VCaP (cell line): ENCODE measurements at regions not wholly inside any gene's neighbourhood (a gene's known extent, or its start where the extent isn't known, plus 50 kb on each side); places are given as distances from the start of the nearest gene placed in this dataset.

ENCODE experiments used
- H3K27ac ChIP-seq: fragments of 450-650 bp; 2 replicates; pipeline ENCODE4 v1.5.1; 2017
- CTCF ChIP-seq: fragments of 450-650 bp; conservative IDR thresholded peaks from 2 replicates; pipeline ENCODE4 v1.5.1; 2017; ENCODE audit warnings: mild to moderate bottlenecking, moderate library complexity

DNA sequence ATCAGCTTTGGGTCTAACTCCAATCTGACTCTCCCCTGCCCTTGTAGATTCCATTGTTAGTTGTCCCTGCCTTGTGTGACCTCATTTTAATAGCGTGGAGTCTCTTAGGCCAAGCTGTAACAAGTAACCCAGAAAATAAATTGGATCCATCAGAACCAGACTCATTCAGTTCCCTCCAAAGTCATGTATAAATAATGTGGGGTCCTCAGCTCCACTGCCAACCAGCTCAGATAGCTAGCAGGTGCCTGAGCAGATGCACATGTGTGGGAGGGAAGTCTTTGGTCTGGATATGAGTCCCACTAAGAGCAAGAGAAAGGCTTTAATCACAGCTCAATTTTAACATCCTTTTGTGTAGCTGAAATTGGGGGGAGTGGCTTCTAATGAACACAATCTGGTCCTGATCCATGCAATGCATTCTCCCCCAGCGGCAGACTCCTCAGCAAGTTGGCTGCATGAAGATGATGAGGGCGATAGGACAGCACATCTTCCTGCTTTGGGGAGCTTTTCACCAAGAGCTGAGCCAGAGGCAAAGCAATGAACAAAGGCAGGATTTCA is 151.6 kb downstream of the ABCC12 start:
- H3K27ac ChIP-seq, result no peak overlapping the region
- no peak for TF ChIP-seq CTCF

DNA sequence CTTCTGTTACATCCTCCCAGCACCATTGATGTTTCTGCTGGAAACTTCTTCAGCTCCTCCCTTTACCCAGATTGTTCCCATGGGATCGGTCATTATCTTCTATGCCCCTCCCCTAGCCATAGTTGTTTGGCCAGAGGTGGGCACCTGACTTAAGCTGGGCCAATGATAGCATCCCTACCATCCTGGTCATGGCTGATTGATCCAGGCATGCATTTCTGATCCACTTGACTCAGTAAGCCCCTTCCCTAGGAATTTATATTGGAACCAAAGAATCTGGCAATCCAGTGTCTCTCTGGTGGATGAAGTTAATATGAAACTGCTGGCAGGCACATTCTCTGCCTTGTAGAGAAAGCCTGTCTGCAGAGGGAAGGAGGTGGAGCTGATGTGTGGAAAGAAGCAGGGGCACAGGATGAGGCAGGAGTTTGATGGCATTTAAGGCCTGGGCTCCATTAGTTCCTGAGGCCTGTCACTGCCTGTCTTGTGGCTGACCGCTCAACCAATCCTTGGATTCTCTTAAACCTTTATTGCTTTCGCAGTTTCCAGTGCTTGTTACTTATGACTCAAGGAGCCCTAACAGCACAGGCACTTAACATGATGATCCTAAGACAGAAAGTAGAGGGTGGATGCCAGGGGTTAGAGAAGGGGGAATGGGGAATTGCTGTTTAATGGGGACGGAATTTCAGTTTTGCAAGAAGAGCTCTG is 152.4 kb downstream of the ABCC12 start:
- no peak overlapping the region for H3K27ac ChIP-seq

GRCh38 chr16:48001324-48001895 is 154.4 kb downstream of the ABCC12 start:
- no peak overlapping the region for H3K27ac ChIP-seq
- no peak for TF ChIP-seq CTCF

More for the DNA sequence above, 152.4 kb downstream of the ABCC12 start:
- TF ChIP-seq CTCF, result no peak

DNA sequence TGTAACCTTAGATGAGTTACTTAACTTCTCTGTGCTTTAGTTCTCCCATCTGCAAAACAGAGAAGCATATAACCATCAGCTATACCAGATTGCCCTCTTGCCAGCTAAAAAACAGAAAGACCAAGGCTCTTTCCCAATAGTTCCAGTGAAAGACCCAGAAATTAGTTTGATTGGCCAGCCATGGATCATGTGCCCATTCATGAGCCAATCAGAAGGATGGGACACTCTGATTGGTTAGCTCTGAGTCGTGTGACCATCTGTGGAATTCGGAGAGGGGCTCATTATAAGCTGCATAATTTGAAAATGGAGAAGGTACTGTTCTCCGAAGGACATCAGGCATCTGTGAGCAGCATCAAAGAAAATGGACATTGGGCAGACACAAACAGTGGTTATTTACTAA is 155.2 kb downstream of the ABCC12 start:
- no peak overlapping the region for H3K27ac ChIP-seq
- no peak for TF ChIP-seq CTCF

- no peak for TF ChIP-seq CTCF
- H3K27ac ChIP-seq, result no peak overlapping the region
Observed at GRCh38 chr16:47999595-47999994, 156.2 kb downstream of the ABCC12 start.

GRCh38 chr16:47995354-47995753 is 160.4 kb downstream of the ABCC12 start:
- no peak overlapping the region for H3K27ac ChIP-seq
- no peak for TF ChIP-seq CTCF

DNA sequence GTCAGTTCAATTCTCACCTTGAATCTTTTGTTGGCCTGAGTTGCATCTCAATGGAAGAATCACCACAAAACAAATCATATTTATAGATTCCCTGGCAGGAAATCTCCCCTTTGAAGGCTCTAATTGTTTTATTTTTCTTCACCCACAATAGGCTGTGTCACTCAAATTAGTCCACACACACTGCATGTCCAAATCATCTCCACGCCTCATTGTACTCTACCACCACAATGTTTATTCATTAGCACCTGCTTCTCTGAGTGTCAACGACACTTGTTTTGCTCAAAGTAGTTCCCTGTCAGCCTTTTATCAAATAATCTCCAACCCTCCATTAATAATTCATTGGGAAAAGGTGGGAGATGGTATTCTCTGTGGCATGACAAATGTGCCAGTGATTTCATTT is 164.3 kb downstream of the ABCC12 start:
- no peak overlapping the region for H3K27ac ChIP-seq
- TF ChIP-seq CTCF, result no peak
